AG09309 (cell line): ENCODE measurements at regions not wholly inside any gene's neighbourhood (a gene's known extent, or its start where the extent isn't known, plus 50 kb on each side); places are given as distances from the start of the nearest gene placed in this dataset.

ENCODE experiments used
- DNase-seq: peaks from one replicate; pipeline ENCODE4 v3.0.0-alpha.2; 2010; ENCODE audit warnings: low read depth
- H3K4me3 ChIP-seq: 2 replicates; pipeline ENCODE4 v1.5.1; 2011; ENCODE audit warnings: mild to moderate bottlenecking, low read depth, low read length, moderate library complexity; ENCODE audit not compliant: control insufficient read depth
- TF ChIP-seq, protein P1 (sequence below): IDR thresholded peaks from 2 replicates; pipeline ENCODE4 v1.5.1; 2011; ENCODE audit warnings: mild to moderate bottlenecking, low read depth, low read length, inconsistent platforms; ENCODE audit not compliant: insufficient read depth, control insufficient read depth; ENCODE audit errors: missing control alignments

DNA sequence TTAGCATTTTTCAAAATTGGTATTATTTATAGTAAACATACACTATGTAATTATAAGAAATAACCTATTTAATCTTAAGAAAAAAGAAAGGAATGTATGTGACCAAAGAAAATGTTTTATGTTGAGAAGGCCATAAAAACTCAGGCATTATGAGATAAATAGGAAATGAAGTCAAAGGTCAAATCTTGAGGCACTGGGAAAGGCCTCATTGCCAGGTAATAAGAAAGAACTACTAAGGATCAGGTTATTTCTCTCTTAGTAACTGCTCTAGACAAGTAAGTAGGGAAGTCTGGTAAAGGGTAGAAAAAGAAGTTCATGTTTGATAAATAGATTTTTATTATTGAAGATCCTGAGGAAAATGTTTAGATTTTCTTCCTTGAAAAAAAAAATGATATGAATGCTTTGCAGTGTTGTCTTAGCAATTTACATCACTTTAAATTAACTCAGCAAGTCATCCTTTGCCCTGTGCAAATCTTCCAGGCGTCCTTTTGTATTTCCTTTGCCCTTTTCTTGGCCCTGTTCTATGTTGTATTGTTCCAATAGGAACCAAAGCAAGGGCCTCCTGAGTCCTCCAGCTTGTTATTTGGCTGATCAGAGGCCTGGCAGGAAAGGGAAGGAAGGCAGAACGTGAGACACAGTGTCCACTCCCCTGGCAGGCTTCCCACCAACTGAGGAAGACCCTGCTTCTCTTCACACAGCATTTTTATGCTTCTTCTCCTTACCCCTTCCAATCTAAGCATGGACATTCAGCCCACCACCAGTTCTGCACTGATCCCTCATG lies 260.4 kb upstream of the MIR17HG start:
- H3K4me3 ChIP-seq, result no peak overlapping the region
- TF ChIP-seq, protein P1, sequence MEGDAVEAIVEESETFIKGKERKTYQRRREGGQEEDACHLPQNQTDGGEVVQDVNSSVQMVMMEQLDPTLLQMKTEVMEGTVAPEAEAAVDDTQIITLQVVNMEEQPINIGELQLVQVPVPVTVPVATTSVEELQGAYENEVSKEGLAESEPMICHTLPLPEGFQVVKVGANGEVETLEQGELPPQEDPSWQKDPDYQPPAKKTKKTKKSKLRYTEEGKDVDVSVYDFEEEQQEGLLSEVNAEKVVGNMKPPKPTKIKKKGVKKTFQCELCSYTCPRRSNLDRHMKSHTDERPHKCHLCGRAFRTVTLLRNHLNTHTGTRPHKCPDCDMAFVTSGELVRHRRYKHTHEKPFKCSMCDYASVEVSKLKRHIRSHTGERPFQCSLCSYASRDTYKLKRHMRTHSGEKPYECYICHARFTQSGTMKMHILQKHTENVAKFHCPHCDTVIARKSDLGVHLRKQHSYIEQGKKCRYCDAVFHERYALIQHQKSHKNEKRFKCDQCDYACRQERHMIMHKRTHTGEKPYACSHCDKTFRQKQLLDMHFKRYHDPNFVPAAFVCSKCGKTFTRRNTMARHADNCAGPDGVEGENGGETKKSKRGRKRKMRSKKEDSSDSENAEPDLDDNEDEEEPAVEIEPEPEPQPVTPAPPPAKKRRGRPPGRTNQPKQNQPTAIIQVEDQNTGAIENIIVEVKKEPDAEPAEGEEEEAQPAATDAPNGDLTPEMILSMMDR, result no peak
- DNase-seq, result no peak

DNA sequence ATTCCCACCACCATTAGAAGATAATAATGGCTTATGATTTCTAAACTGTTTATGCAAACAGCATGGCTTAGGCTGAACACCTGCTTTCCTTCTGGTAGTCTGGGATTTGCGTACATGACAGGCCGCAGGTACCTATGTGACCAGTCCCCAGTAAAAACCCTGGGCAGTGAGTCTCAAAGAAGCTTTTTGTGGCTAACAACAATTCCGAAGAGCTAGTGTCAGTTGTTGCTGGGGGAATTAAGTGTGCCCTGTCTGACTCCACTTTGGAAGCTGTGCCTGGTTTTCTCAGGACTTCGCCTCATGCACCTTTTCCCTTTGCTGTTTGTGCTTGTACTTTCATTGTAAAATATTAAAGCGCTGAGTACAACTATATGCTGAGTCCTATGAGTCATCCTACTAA lies 250.2 kb upstream of the MIR17HG start:
- H3K4me3 ChIP-seq, result no peak overlapping the region
- TF ChIP-seq, protein P1, result no peak
- DNase-seq, result no peak

DNA sequence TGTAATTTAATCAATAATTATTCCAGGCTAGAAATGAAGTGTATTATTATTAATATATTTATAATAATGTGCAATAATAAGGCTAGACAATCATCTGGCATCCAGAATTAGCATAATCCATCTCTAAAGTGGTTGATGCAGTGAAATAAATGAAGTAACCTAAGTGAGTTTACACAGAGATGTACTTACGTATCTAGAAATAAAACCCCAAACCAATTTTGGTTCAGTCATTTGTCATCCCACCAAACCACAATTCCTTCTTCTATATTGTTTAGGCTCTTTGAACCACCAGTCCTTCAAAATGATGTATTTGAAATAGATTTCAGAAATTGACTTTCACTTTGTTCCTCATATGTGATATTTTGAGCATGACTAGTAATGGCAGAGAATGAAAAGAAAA lies 247.6 kb upstream of the MIR17HG start:
- TF ChIP-seq, protein P1, result no peak
- no peak for DNase-seq
- H3K4me3 ChIP-seq, result no peak overlapping the region

DNA sequence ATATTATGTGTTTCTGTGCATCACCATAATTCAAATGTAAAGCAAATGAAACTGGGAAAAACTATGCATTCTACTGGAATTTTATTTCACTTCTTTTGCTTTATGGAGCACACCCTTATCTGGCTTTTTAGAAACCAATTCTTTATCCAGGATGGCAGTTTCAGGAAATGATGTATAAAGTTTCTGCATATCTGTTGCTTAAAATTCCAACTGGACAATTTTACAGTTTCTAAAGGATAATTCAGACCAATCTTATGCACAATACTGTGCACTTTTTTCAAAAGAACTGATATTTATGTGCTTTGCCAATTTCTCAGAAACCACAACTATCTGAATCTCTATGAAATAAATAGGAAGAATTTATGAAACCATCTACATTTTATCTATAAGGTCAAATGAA lies 246.5 kb upstream of the MIR17HG start:
- no peak overlapping the region for H3K4me3 ChIP-seq
- TF ChIP-seq, protein P1, result no peak
- no peak for DNase-seq

DNA sequence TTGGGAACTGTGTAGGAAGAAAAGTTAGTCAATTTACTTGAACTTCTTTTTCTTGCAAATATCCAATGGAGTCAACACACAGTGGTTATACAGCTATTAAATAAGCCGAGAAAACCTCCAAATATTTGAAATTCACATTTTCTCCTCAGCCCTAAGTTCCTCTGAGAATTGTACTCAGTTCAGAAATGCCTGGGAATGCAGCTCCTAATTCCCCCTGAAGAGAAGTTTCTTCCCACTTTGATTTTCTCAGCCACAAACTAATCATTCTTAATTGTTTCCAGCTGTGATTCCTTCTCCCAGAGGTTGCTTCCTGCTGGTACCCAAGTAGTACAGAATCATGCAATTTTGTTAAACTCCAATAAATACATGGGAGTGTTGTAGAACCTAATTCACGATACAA lies 246.1 kb upstream of the MIR17HG start:
- H3K4me3 ChIP-seq, result no peak overlapping the region
- no peak for DNase-seq
- TF ChIP-seq, protein P1, result no peak

DNA sequence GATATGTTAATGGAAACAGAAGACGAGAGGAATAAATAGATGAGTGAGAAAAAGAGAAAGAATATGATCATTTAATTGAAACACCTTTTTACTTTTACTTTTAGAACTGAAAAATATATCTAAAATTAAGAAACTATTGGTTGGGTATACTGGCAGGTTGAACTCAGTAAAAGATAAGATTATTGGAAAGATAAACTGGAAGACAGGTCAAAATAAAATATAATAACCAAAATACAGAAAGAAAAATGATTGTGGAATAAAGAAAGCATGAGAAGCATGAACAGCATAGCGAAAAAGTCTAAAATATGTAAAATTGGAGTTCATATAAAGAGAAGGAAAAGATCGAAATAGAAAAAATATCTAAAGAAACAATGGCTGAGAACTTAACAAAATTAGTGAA lies 242.2 kb upstream of the MIR17HG start:
- no peak overlapping the region for H3K4me3 ChIP-seq
- TF ChIP-seq, protein P1, result no peak
- no peak for DNase-seq
